Left lung (tissue), 4 donors: ENCODE measurements at regions not wholly inside any gene's neighbourhood (a gene's known extent, or its start where the extent isn't known, plus 50 kb on each side); places are given as distances from the start of the nearest gene placed in this dataset.

Source experiments
- ATAC-seq: fragments of 200-7000 bp; cut with Tn5 transposase; one replicate; pipeline ENCODE4 v1.9.1; 2020; ENCODE audit warnings: moderate library complexity
- DNase-seq, 4 donors: peaks; one replicate each; pipeline ENCODE4 v3.0.0-alpha.2; 2013 to 2020
- H3K27ac ChIP-seq, 2 donors: fragments of 200-600 bp; sonication (generic) in 1 of 2; one replicate each; pipeline versions ENCODE4 v1.5.0 to v1.8.0; 2020 to 2021
- H3K27me3 ChIP-seq, 2 donors: fragments of 200-600 bp; sonication (generic) in 1 of 2; one replicate each; pipeline versions ENCODE4 v1.5.0 to v1.8.0; 2020 to 2021
- H3K36me3 ChIP-seq, 2 donors: fragments of 200-600 bp; sonication (generic) in 1 of 2; one replicate each; pipeline versions ENCODE4 v1.5.0 to v1.8.0; 2020 to 2021
- H3K4me1 ChIP-seq, 2 donors: fragments of 200-600 bp; one replicate each; pipeline ENCODE4 v1.8.0; 2021
- H3K4me3 ChIP-seq, 2 donors: fragments of 200-600 bp; sonication (generic) in 1 of 2; one replicate each; pipeline versions ENCODE4 v1.5.0 to v1.8.0; 2020 to 2021; ENCODE audit warnings: mild to moderate bottlenecking in 1 of 2
- H3K9me3 ChIP-seq, 2 donors: fragments of 200-600 bp; sonication (generic) in 1 of 2; one replicate each; pipeline versions ENCODE4 v1.5.0 to v1.8.0; 2020 to 2021
- intact Hi-C, 2 donors: fragments of 100-400 bp; cut with DNase I; formaldehyde crosslinking; loops; one replicate each; pipeline versions ENCODE4 v1.11.2 to v1.14.2; 2022
- TF ChIP-seq, protein P1 (sequence below), 2 donors: fragments of 200-600 bp; sonication (generic) in 1 of 2; IDR thresholded peaks; one replicate each; pipeline versions ENCODE4 v1.5.0 to v1.8.0; 2021; ENCODE audit warnings: antibody characterized with exemption in 2 of 2
- donor health status: DM: no; HTN: yes; CAD: no.
- donor health status: DM: no; HTN: no; CAD: no.

DNA sequence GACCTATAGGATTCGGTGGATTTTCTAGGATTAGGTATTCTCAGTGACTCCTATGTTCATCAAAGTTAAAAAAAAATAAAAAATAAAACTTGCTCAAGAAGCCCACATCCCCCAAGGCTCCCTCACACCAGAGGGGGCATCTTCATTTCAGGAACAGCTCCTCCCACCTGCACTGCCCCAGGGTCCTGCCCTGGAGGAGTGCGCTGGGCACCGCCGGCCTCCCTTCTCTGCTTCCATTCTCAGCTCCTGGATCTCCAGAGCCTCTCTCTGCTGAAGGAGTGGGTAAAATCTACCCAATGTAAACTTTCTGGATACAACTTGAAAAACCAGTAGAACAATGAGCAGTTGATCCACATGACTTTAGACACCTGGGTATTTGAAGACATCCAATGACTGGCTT, 359.8 kb upstream of the IRX4 start:
- intact Hi-C loops = no loop called here
- H3K4me1 ChIP-seq = no peaks in the 10 kb centered on the region
- DNase-seq (peak in 1 of 4 donors; percentile 57), ATAC-seq (no peak)
- no peak overlapping the region for H3K4me3 ChIP-seq
- H3K27ac ChIP-seq = no peak overlapping the region
- no peaks in the 10 kb centered on the region for H3K27me3 ChIP-seq
- TF ChIP-seq, protein P1, sequence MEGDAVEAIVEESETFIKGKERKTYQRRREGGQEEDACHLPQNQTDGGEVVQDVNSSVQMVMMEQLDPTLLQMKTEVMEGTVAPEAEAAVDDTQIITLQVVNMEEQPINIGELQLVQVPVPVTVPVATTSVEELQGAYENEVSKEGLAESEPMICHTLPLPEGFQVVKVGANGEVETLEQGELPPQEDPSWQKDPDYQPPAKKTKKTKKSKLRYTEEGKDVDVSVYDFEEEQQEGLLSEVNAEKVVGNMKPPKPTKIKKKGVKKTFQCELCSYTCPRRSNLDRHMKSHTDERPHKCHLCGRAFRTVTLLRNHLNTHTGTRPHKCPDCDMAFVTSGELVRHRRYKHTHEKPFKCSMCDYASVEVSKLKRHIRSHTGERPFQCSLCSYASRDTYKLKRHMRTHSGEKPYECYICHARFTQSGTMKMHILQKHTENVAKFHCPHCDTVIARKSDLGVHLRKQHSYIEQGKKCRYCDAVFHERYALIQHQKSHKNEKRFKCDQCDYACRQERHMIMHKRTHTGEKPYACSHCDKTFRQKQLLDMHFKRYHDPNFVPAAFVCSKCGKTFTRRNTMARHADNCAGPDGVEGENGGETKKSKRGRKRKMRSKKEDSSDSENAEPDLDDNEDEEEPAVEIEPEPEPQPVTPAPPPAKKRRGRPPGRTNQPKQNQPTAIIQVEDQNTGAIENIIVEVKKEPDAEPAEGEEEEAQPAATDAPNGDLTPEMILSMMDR (IDR thresholded peaks at IDR 0.05) = no peak
- no peaks in the 10 kb centered on the region for H3K36me3 ChIP-seq
- peaks cover 0 to 3% of the 10 kb centered on the region in 2 donors for H3K9me3 ChIP-seq

DNA sequence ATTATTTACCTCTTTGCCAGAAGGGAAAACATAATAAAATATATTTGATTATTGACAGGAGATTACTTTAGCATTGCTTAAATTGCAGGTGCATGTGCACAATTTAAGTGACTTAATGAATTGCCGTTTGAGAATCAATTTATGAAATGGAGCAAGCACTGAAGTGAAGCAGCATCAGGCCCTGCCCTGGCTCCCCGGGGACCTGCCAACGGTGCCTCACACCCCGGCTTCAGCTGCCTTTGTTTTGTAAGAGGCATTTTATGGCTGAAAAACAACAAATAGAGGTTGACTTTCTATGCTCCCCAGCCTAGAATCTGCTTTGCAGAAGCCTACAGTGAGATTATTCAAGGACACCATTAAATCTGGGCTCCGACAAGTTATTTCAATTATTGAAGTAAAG, 359.1 kb upstream of the IRX4 start:
- no peaks in the 10 kb centered on the region for H3K27me3 ChIP-seq
- DNase-seq = peak in 1 of 4 donors; percentile 20
- intact Hi-C loops = no loop called here
- ATAC-seq = no peak
- no peak overlapping the region for H3K4me3 ChIP-seq
- TF ChIP-seq, protein P1 (IDR thresholded peaks at IDR 0.05) = no peak
- H3K36me3 ChIP-seq = no peaks in the 10 kb centered on the region
- no peaks in the 10 kb centered on the region for H3K9me3 ChIP-seq
- no peak overlapping the region for H3K27ac ChIP-seq
- no peaks in the 10 kb centered on the region for H3K4me1 ChIP-seq

DNA sequence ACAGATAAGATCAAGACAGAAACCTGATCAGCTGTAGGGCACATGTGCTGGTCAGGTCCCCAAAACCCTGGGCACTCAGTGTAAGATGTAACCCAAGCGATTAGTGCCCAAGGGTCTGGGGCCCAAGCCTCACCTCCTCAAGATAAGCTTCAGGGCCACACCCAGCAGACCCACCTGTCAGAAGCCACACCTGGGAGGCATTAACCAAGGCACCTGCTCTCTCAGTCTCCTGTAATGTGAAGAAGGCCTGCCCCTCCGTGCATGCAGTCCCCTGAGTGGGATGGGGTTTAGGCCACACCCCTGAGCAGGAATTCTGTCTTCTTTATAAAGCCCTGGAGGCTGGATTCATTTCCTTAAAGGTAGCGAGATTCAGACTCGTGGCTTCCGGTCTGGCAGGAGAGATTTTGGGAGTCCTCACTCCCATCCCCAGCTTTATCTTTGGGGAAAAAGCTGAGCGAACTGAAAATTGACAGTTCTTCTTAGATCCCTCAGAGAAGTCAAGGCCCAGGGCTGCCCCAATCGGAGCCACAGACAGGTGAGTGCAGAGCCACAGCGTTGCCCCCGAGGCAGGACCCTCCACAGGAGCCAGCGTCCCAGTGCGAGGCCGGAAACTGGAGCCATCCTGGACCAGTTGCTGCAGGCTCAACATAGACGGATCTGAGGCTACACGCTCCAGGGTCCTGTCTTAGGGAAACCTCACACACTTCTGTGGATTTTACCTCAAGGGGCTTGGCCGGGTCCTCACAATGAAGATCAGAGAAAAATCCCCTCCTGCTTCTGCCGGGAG, 357.6 kb upstream of the IRX4 start:
- no peak for ATAC-seq
- no peaks in the 10 kb centered on the region for H3K36me3 ChIP-seq
- intact Hi-C loops = no loop called here

DNA sequence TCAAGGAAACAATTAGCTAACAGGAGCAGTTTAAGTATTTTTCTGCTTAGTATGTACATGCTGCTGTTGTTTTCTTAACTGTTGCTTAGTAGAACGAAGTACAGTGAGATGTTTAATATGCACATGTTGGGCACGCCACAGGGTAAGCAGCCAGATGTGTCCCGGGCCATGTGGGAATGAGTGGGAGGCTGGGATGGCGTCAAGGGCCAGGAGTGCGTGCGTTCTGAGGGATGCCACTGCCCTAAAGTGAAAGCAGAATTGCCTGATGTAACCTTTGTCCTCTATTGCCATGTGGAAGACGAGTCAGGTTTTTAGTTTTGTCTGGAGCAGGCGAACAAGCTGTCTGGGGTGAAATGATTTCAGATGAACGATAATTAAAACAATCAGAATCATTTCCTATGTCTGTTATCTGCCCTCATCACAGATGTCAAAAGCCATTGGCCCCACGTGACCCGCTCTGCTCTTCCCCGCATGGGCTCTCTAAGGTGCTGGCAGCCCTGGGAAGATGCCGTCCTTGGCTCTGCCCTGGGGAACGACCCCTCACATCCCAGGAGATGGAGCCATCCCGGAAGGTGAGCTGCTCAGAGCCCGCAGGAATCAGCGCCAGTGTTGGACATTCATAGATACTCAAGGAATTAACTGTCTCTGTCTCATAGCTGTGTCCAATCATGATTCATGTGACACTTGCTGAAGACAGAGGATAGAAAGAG, 356.6 kb upstream of the IRX4 start:
- DNase-seq (peak in 1 of 4 donors; percentile 31), ATAC-seq (no peak)
- TF ChIP-seq, protein P1 (IDR thresholded peaks at IDR 0.05) = no peak
- no peaks in the 10 kb centered on the region for H3K4me1 ChIP-seq
- peaks cover 0 to 14% of the 10 kb centered on the region in 2 donors for H3K9me3 ChIP-seq
- intact Hi-C loops = no loop called here
- no peak overlapping the region for H3K27ac ChIP-seq
- no peaks in the 10 kb centered on the region for H3K36me3 ChIP-seq
- no peak overlapping the region for H3K4me3 ChIP-seq
- no peaks in the 10 kb centered on the region for H3K27me3 ChIP-seq

More for the DNA sequence above, 357.6 kb upstream of the IRX4 start:
- DNase-seq = peak in 1 of 4 donors; percentile 71
- TF ChIP-seq, protein P1 (IDR thresholded peaks at IDR 0.05) = no peak
- H3K4me1 ChIP-seq = no peaks in the 10 kb centered on the region
- H3K27ac ChIP-seq = no peak overlapping the region
- no peaks in the 10 kb centered on the region for H3K27me3 ChIP-seq
- H3K9me3 ChIP-seq = peaks cover 0 to 5% of the 10 kb centered on the region in 2 donors
- H3K4me3 ChIP-seq = no peak overlapping the region

DNA sequence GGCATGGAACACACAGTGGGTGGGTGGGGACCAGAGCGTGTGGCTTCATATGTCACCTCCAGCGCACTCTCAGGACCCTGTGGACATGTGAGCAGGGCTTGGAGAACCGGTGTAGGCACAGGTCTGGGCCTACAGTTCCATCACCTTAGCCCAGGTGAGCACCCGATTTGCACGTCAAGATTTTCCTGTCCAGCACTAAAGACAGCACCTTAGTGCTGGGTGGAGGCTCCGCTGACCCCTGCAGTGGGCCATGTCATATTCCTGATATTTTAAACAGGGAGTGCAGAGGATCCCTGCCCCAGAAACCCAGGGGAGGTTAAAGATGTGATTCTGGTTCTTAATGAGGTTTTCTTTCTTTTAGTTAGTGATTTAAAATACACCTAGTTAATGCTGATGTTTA, 356.0 kb upstream of the IRX4 start:
- Histone ChIP-seq H3K9me3 (peaks cover 0 to 18% of the 10 kb centered on the region in 2 donors), H3K4me1 (no peaks in the 10 kb centered on the region), H3K36me3 (no peaks in the 10 kb centered on the region), H3K27me3 (no peaks in the 10 kb centered on the region), H3K27ac (no peak overlapping the region), H3K4me3 (no peak overlapping the region)
- ATAC-seq (no peak), DNase-seq (peak in 1 of 4 donors; percentile 10)
- intact Hi-C loops = no loop called here
- TF ChIP-seq, protein P1 (IDR thresholded peaks at IDR 0.05) = no peak
